Esophagus muscularis mucosa (tissue), 4 donors: ENCODE measurements at regions not wholly inside any gene's neighbourhood (a gene's known extent, or its start where the extent isn't known, plus 50 kb on each side); places are given as distances from the start of the nearest gene placed in this dataset.

Experiments
- EP300 ChIP-seq: sonication (generic); formaldehyde crosslinking; IDR thresholded peaks from one replicate; pipeline ENCODE4 v1.6.1; 2017; ENCODE audit warnings: antibody characterized with exemption
- POLR2A ChIP-seq: fragments of 450-650 bp; IDR thresholded peaks from one replicate; pipeline ENCODE4 v1.6.1; 2017; ENCODE audit warnings: antibody characterized with exemption, moderate library complexity, mild to moderate bottlenecking, low read depth
- POLR2AphosphoS5 ChIP-seq, 2 donors: sonication (generic); formaldehyde crosslinking; IDR thresholded peaks; one replicate each; pipeline ENCODE4 v1.6.1; 2017; ENCODE audit warnings: antibody characterized with exemption in 2 of 2
- TF ChIP-seq, protein P1 (sequence below), 3 experiments: fragments of 200-600 bp in 2 of 3; fragments of 450-650 bp in 1 of 3; sonication (generic) in 2 of 3; IDR thresholded peaks; one replicate each; pipeline ENCODE4 v1.5.1; 2017 to 2019; ENCODE audit warnings: antibody characterized with exemption in 3 of 3, mild to moderate bottlenecking in 2 of 3, moderate library complexity in 1 of 3

DNA sequence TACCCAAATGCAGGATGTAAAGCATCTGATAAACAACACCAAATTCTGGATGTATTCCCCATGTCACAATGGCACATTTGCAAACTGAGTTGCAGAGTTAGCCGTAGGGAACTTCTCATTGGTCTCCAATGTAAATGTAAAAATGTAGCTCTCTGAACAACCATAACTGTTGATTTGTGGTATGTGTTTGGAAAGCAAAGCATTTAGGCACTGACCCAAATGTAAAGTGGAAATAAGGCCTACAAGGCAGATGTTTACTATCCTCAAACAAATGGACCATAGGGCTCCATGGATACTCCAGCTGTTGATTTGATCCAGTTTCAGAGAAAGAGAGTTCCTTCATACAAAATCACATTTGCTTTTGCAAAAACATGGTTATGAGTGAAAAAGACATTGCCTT is 223.0 kb upstream of the ELAC2 start:
- TF ChIP-seq, protein P1, sequence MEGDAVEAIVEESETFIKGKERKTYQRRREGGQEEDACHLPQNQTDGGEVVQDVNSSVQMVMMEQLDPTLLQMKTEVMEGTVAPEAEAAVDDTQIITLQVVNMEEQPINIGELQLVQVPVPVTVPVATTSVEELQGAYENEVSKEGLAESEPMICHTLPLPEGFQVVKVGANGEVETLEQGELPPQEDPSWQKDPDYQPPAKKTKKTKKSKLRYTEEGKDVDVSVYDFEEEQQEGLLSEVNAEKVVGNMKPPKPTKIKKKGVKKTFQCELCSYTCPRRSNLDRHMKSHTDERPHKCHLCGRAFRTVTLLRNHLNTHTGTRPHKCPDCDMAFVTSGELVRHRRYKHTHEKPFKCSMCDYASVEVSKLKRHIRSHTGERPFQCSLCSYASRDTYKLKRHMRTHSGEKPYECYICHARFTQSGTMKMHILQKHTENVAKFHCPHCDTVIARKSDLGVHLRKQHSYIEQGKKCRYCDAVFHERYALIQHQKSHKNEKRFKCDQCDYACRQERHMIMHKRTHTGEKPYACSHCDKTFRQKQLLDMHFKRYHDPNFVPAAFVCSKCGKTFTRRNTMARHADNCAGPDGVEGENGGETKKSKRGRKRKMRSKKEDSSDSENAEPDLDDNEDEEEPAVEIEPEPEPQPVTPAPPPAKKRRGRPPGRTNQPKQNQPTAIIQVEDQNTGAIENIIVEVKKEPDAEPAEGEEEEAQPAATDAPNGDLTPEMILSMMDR (IDR thresholded peaks at IDR 0.05): no peak
- TF ChIP-seq POLR2A (no peak), EP300 (no peak), POLR2AphosphoS5 (IDR thresholded peaks at IDR 0.05) (no peak)
